Activated T-cell treated with anti-CD3 and anti-CD28 coated beads for 4 hours (primary cell): ENCODE measurements at regions not wholly inside any gene's neighbourhood (a gene's known extent, or its start where the extent isn't known, plus 50 kb on each side); places are given as distances from the start of the nearest gene placed in this dataset.

ENCODE experiments used
- DNase-seq: peaks from one replicate; pipeline ENCODE4 v3.0.0-alpha.2; 2020

DNA sequence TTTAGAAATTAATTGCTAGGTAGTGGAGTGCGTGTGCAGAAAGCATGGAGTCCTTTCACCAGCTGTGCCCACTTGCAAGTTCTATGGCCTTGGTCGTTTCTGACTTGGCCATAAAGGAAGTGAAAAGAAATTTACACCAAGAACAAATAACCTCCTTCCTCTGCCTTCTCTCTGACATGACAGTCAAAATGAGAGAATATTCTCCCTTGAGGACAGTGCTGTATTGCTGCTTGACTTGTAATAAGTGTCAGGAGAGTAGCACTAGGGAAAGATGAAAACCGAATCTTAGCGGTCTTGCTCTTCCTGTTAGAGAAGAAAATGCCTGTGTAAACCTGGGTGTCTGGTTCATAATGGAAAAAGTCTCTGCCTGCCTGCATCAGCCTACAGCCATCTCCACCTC lies 333.1 kb upstream of the RAG2 start:
- no peak for DNase-seq

DNA sequence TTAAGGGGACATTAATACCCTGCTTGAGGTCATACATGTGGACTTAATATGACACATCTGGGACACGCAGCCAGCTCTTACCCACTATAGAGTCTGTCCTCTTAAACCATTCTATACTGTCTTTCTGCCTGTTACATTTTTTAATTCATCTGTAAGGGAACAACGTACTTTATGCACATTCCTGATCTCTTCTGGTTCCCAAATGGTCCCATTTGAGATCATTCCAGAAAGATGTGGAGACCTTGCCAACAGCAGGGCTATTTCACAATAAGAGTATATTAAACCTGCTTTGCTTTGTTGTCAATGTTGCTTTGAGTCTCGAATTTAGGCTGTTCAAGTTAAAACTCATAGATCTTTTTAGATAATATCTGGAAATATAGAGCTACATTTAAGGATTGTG lies 332.2 kb upstream of the RAG2 start:
- DNase-seq = no peak

DNA sequence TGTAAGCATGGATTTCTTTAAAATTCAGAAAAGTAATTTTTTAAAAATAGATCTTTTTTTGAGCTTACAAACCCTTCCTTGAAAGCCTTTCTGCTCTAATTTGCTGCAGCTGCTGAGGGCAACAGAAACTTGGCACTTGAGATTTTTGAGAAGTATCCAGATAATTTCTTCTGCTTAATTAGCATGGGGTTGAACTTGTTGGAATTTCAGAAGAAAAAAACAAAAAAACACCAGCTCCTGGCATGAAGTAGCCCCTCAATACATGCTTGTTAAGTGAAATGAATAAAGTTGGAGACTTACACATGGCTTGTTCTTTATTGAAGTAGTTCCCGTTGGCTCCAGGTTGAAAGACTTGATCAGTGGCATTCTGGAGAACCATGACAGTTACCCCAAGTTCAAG lies 331.4 kb upstream of the RAG2 start:
- no peak for DNase-seq

DNA sequence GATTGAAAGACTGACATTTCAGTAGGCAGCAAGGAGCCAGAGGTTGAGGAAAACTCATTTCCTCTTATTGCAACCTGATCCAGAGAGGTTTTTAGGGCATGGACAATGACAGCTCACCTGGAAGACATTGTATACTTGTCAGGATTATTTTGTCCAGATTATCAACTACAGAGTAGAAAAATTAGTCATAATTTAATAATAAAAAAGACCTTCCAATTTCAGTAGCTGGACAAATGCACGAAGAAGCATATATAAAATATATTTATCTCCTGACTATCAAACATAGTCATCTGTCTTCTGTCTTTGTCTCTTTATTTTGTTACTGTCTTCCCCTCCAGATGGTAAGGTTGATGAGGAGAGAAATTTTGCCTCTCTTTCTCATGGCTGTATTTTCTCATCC lies 330.6 kb upstream of the RAG2 start:
- DNase-seq = no peak

DNA sequence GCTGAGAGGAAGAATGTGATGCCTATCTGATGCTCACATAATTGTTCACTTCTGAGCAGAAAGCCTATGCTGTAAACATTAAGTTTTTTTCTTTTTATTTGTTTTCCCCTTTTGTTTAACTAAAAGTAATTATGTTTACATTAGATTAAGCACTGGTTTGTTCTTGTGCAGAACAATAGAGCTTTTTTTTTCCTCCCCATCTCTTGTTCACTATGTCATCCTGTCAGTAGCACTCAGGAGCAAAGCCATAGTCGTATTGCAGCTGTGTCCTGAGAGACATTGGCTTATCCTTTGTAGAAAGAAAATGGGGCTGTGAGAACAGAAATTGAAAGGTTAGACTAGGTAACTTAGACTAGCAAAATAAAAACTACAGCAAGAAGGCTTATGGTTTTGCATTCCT lies 301.8 kb upstream of the RAG2 start:
- DNase-seq = no peak

DNA sequence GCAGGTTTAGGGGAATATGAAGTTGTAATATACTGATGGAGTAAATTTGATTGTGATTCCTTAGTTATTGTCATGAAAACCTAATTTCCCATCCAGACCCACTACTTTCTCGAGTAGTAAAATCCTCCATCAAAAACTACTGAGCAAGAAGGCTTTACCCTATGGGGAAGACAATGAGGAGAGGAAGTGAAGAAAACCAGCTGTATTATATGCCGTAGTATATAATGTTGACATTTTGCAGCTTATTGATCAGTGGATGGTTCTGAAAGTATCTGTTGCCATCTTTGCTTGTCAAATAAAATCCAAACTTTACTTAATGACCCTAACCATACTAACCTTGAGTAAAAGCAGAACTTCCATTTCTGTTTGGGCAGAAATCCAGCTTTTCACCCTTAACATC lies 292.8 kb upstream of the RAG2 start:
- DNase-seq = no peak

DNA sequence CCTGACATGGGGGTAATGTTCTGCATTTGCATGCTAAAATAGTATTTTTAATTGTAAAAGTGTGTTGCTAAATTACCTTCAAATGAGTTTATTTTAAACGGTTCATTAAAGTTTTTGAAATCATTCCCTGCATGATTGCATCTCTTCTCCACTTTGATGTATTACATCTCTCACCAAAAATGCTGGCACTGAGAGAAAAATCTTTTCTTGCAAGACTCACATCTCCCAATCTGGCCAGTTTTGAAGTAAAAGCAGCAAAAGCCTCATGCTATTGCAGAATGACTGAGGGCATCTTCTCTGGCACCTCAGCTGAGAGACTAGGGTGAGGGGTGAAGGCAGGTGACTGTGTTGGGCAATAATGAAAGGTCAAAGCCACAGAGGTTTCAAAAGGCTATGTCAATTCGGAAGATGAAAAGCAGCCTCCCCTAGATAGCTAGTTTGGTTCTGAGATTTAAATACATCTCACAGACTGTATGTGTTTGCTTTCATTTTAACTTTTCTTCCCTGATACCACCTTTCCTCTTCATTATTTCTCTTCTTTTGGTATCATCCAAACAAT lies 292.2 kb upstream of the RAG2 start:
- no peak for DNase-seq

DNA sequence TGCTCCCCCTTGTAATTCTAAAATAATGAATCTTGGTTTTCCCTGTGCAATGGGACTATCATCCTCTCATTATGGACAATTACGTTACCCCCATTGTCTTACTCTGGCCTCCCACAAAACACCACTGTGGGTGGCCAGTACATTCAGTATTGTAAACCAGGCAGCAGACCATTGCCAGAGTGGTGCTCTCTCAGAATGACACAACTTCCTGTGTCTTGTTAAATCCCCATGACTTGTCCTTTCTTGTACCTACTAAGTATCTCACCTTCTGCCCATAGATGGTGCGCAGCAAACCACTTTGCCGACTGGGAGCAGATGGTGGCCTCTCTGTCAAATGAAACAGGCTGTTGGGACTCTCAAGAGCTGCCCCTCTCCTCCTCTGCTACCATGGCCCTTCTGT lies 287.1 kb upstream of the RAG2 start:
- no peak for DNase-seq

DNA sequence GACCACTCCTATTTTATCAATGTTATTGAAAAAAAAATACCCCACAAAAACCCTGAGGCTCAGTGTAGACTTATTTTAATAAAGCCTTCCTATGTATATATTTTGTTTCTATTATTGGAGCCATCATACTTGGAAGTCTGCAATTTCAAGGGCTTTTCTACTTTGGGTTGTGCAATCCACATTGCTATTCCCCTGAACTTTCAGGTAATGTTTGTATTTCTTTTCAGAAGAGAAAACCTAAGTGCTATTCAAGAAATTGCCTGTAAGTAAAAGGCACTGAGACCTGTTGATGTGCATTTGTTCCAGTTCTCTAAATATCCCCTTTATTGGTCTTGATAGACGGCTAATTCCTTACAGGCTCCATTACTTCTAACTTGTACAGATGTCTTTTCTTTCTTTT lies 280.7 kb upstream of the RAG2 start:
- DNase-seq = no peak

DNA sequence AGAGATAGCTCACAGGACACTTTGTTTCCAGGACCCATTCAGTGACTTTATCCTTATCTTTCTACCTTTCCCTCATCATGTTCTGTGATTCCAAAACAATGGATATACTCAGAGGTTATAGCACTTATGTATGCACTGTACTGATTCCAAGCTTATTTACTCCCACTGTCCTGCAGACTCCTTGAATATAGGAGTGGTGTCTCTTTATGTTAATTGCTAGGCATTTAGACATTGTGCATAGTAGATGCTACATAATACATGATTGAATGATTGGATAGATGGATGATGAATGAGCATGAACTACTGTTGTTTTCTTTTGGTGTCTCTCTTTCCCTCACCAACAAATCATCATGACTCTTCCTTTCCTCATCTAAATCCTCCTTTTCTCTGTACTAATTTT lies 279.1 kb upstream of the RAG2 start:
- DNase-seq = no peak

DNA sequence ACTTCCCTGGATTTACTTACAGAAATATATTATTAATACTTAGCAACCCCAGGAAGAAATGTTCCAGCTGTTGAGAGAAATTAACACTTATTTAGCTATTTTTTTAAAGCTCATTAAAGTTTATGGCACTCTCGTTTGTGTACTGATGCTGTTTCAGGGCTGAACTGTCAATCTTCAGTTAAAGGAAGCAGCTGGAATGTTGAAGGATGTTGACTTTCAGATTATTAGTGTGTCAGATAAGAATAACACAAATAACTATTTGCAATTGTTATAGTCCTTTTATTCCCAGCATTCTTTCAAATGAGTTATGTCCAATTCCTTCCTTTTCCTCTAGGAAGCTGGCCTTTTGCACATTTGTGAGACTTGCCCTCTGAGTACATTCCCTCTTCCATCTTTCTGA lies 278.2 kb upstream of the RAG2 start:
- no peak for DNase-seq

DNA sequence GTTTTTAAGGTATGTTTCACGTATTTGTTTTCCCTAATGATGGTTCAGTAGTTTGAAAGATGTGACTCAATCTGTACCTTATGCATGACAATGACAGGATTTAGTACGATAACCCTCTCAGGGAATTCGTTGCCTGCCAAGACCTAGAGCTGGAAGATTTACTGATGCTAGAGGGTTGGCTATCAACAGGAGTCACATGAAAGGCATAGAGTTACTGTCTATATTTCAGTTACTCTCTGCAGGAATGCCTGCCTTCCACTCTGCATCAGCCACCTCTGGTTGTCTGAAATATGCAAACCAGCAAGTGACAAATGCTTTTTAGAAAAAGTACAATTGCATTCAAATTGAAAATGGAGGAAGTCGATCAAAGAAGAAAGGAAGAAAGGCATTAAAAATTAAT lies 276.3 kb upstream of the RAG2 start:
- DNase-seq = no peak

DNA sequence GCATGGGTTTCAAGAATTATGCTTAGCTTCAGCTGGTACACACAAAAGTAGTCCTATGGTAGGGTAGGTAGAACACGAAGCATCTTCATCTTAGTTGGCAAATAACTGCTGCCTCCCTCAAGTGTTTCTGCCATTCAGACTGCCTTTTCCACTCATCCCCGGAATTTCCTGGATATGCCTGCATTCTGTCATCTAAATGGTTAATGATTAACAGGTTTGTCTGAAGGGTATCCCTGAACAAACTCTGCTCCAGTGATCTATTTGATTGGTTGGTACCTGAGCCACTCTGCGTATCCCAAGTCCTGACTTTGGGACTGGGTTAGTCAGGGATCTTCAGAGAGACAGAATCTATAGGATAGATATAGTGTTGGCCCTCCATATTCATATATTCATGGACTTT lies 272.3 kb upstream of the RAG2 start:
- no peak for DNase-seq

DNA sequence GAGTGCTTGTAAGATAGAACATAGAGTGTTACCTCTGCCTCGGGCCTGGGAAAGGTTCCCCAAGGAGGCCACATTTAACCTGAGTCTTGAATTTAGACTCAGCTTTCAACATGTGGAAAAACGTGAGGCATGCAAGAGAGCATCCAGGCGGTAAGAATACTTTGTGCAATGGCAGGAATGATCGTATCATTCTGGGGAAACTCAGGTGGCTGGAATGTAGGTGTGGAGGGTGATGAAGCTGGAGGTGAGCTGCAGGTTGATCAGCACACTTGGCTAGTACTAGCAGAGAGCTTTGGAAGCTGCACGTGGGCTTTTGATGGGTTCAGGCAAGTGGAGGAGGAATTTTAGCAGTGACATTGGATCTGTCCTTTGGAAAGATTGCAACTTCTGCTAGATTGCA lies 270.3 kb upstream of the RAG2 start:
- no peak for DNase-seq

DNA sequence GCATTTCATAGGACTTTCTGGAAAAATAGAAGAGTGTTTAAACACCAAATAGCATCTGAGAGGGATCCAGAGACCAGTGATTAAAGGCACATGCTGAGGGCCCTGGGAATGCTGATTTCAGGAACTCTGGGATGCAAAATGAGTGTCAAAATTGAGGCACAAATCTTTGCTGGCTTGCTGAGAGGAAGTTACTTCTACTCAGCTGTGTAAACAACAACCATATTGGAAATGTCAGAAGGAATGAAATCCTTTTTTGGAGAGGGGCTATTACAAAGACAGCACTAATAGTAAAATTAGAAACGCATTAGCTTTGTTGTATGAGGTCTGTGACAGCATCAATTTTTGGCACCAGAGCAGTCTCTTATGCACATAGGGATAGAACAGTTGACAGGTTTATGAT lies 267.8 kb upstream of the RAG2 start:
- DNase-seq = no peak

DNA sequence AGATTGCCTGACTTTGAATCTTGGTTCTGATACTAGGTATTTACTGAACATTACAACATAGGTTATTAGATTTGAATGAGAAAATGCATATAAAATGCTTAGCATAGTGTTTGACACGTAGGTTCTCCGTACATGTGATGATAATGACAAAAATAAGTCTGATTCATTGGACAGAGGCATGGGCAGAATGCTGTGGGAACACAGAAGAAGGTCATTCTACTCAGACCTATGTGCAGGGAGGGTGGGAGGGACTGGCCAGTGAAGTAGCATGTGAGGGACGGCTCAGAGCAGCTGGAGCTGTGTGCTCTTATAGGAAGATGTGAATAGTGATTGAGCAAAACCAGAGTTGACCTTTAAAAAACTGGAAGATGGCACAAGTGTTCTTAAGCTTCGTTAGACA lies 256.8 kb upstream of the RAG2 start:
- DNase-seq = no peak

DNA sequence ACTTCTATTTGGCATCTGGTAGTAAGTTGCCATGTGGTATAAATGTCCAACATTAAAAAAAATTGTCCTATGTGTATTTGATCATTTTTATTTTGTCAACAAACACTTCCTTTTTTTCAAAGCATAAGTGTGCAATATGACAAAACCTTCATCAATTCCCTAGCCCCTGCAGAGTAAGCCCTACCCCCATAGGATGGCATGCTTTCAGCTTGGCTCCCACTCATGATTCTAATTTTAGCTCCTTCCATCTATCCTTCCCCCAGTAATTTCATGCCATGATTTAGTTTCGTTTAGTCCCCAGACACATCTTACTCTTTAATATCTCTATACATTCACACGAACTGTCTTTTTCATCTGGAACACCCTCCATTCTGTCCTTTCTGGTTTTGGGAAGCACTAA lies 250.6 kb upstream of the RAG2 start:
- no peak for DNase-seq

DNA sequence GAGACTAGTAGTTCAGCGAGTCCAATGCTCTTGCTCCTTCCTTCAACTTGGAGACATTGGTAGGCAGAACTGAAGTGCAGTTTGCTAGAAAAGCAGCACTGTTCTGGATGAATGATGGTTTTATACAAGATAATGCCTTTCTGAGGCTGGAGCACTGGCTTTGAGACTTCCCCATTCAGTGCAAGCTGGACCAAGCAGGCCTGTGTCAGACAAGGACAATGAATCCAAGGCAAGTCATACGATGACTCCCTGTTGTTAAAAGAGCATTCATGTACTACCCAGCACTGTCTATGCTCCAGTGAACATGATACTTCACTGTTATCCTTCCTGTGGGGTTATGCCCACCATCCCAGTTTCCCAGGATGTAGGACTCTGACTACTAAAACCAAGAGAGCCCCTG lies 242.3 kb upstream of the RAG2 start:
- no peak for DNase-seq

DNA sequence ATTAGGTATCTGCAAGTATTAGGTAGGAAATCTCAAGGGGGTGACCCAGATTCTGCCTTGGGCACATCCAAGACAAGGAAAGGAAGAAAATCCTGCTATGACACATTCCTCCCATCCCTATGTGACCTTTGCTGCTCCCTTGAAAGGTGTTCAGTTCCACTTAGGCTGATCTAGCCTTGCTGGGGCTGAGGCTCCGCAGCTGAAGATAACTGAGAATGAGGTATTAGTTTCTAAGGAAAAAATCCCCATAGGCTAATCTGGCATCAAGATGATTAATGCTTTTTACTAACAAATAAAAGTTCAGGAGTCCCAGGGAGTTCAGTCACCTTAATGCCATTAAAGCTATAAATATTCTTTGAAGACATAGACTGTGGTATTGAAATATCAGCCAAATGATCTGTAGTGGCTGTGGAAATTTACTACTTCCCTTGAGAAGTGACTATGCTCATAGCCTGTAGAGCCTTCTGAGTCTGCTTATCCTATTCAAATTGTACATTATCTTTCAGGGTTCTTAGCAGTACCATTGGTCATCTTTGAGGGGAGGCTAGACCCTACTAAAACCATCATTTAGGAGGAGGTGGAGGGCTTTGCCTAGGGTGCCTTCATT lies 239.9 kb upstream of the RAG2 start:
- no peak for DNase-seq

DNA sequence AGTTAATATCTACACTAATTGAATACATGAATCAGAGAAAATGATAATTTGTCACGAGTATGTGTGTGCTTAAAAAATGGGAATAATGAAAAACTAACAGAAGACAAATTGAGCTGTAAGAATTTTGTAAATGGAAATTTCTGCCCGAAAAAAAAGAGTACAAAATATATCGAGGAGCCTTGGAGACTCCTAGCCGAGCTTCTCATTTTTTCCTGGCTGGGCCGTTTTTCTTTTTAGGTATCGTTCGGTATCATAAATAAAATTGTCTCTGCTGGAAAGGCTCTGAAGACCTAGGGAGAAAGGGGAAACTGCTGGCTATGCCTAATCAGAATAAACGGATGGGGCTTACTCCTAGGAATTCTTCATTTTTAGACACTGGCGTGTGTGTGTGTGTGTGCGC lies 227.2 kb upstream of the RAG2 start:
- no peak for DNase-seq

DNA sequence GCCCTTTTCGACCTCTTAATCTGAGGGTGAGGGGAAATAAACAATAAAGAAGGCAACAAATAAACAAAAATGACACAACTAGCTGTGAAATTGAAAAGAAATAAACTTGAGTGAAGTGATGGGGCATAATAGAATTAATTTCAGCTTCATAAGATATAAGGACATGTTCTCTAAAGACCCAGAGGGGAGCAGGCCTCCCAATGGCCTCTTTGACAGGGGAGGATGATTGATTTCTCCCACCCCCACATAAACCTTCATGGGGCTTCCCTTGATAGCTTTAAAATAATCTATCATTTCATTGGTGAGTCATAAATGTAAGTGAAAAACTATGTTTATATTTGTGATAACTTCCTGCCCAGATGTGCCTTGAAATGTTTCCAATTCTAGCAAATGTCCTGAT lies 226.3 kb upstream of the RAG2 start:
- no peak for DNase-seq

DNA sequence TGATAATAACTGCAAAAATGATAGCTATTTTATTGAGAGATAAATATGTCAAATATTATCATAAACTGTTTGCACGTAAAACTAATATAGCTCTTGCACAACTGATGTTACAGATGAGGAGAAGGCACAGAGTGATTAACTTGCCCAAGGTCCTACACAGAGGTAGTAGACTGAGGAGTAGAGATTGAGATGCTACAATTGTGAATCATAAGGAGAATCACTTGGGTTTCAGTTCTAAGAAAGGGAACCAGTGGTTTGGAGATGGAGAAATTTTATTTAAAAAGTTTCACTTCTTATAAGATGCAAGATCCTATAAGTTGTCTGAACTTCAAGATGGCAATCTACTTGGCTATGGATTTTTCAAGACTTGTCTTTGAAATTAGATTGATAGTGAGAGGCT lies 224.8 kb upstream of the RAG2 start:
- no peak for DNase-seq

DNA sequence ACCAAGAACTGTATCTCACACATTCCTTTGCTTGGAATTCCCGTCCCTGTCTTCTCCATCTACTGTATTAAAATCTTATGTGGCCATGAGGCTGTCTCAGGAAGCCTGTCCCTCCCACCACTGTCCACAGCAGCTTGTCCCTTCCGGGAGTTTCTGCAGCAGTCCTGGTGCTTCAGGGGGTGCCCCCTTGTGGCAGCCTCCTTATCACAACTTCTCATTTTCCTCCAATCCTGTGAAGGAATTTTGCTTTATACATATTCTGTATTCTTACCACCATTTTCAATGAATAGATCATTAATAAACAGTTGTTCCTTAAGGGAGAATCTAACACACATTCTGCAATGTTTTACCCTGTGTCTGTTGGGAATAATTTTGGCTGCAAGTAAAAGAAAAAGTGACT lies 220.4 kb upstream of the RAG2 start:
- DNase-seq = no peak

DNA sequence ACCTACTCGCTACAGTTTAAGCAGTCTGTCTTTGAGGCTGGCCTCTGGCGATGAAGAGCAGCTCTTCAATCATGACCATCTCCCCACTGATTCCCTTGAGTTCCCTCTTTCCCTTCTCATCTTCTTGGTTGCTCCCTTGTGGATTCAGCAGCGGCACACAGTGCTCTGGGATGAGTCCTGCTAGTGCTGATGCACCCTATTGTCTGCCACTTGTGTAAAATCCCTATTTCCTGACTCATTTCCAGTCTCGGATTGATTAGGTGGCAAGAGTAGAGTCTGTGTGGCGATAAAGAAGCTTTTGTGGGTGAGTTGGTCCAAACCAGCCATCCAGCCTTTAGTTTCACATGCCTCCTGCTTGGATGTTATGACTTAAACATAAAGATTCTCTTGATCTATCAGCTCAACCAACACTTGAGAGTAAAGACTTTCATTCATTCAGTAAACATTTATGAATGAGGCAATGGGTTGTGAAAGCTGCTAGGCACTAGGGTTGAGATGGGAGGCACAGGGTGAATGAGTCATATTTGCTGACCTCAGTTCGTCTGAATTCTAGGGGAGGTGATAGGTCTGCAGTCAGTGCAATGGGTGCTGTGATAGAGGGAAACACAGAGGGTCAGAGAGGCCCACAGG lies 219.4 kb upstream of the RAG2 start:
- no peak for DNase-seq

DNA sequence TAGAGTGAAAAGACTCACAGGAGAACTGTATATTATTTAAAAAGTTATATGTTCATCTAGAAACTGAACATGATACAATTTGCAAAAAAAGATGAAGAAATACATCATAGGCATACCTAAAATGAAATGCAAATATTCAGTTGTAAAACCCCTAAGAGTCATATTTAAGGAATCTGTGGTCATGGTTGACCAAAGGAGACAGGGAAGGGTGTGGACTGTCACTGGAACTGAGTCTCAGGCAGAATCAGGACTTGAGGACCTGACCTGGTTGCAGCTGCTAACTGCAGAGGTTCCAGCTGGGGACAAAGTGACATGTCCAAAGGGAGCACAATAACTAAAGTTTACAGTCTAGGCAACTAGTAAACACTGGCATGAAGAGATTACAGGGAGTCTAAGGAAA lies 211.3 kb upstream of the RAG2 start:
- no peak for DNase-seq
